GM12873 (cell line): ENCODE measurements at regions not wholly inside any gene's neighbourhood (a gene's known extent, or its start where the extent isn't known, plus 50 kb on each side); places are given as distances from the start of the nearest gene placed in this dataset.

ENCODE experiments used
- CTCF ChIP-seq: IDR thresholded peaks from 2 replicates; pipeline ENCODE4 v1.5.1; 2012; ENCODE audit warnings: low read depth, mild to moderate bottlenecking, moderate library complexity, low read length, control low read depth; ENCODE audit not compliant: insufficient read depth; ENCODE audit errors: missing control alignments

DNA sequence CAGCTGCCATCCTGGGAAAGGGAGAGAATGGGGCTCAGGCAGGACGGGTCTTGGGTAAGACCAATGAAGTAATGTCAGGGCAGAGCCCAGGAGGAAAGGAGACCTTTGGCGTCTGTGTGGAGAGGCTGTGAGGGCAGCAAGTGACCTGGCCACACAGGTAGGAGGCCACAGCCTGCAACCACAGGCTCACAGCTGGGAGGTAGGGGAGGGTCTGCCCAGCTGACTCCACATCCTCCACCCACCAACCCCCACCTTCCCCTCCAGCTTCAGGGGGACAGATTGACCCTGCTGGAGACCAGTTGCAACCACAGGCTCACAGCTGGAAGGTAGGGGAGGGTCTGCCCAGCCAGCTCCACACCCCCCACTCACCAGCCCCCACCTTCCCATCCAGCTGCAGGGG is 262.2 kb upstream of the TCERG1L start:
- TF ChIP-seq CTCF, result no peak

DNA sequence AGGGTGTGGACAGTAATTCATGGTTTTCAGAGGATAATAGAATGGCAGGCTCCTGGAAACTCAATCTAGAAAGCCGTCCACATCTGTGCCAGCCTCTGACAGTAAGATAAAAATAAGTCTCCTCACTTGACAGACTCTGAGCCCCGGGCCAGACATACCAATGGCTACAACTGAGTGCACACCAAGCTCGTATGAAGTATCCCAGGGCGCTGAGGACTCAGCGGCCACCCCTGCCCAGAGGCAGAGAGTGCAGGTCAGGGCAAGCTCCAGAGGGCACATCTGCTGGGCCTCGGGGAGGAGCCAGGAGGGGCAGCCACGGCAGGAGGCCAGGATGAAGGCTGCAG is 262.8 kb upstream of the TCERG1L start:
- TF ChIP-seq CTCF, result no peak

DNA sequence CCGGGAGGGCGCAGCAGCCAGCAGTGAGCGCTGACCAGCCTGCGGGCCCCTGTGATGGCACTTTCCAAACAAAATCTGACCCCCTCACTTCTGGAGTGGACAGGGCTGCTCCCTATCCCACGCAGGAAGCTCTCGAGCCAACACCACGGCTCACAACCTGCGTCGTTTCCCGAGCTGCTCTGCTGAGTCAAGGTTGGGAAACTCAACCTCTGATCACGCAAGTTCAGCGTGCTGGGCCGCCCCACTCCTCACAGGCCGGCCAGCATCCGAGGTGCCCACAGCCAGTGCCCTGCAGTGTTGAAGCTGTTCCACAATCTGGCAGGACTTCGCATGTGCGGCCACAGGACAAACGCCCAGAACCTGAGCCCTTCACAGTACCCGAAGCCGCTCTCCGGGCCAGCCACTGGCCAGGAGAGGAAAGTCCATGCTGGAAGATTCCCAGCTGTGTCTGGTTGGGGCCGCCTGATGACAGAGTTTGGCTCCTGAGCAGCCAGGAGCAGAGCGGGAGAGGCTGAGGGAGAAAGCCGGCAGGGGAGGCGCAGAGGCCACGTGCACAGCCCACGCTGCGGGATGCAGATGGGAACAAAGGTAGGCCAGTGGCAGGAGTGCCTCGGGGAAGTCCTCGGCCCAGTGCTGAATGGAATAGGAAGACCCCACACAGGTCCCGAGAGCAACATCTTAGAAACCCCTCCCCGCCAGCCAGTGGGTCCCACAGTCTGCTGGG is 263.3 kb upstream of the TCERG1L start:
- no peak for TF ChIP-seq CTCF

- no peak for TF ChIP-seq CTCF
Measured at GRCh38 chr10:131575877-131576276, 264.4 kb upstream of the TCERG1L start.

DNA sequence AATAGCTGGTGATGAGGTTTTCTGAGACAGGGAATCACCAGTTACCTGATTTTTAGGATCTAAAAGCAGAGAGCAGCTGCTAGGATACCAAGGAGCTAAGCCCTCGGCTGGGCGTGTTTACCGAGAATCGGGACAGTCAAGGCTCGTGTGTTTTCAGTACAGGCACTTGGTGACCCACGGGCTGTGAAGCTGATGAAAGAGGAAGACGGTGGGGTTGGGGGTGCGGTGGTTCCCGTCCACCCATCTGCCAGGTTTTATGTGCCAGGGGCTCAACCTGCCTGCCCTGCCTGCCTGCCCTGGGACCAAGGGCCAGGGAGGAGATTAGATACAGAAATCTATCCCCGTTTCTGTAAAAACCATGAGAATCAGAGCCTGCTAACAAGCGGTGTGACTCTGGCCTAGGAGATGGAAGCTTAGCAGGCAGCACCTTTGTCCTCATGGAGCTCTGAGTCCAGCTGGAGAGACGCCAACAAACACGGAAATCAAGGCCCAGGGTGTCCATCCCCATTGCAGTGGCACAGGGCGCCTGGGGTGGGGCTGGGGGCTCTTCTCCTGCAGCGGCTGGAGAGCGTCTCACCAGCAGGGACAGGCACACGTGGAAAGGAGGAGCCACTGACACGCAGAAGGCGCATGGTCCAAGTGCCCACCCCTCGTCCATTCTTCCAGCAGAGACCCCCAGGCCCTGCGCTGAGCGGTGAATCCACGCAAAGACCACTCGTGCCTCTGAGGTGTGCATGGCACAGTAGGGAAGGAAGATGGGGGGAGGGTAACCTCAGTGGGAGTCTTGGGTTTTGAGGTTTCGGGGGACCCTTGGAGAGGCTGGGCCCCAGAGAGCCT is 265.0 kb upstream of the TCERG1L start:
- no peak for TF ChIP-seq CTCF

GRCh38 chr10:131577178-131577555 is 265.6 kb upstream of the TCERG1L start:
- no peak for TF ChIP-seq CTCF

GRCh38 chr10:131577786-131578471 is 266.4 kb upstream of the TCERG1L start:
- no peak for TF ChIP-seq CTCF
